HUDEP-2 (cell line): ENCODE measurements at regions not wholly inside any gene's neighbourhood (a gene's known extent, or its start where the extent isn't known, plus 50 kb on each side); places are given as distances from the start of the nearest gene placed in this dataset.
"Not testable (repeated sequence)": the region's sequence is repeated elsewhere in the genome, so short reads cannot be mapped to it uniquely, and the experiment has no call there.

Experiments used
- DNase-seq, 76 experiments: peaks; one replicate each; lab custom pipeline; 2025; ENCODE audit not compliant: unreplicated experiment in 76 of 76; lab: John Stamatoyannopoulos, UW

- not testable (repeated sequence) for DNase-seq
Measured at GRCh38 chr1:73667959-73668358, 530.0 kb downstream of the LRRIQ3 start.

DNA sequence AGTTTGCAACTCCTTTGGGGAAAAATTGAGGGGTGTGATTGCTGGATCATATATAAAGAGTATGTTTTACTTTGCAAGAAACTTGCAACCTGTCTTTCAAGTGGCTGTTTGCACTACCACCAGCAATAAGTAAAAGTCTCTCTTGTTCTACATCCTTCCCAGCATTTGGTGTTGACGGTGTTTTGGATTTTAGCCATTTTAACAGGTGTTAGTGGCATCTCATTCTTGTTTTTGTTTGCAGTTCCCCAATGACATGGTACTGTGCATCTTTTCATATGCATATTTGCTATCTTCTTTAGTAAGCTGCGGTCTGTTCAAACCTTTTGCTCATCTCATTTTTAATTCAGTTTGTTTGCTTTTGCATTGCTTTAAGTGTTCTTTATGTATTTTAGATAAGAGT, 535.5 kb downstream of the LRRIQ3 start:
- no peak for DNase-seq

GRCh38 chr1:73659136-73659535, 538.8 kb downstream of the LRRIQ3 start:
- DNase-seq: no peak

- DNase-seq: no peak
Measured at GRCh38 chr1:73654714-73655113, 543.3 kb downstream of the LRRIQ3 start.

GRCh38 chr1:73644198-73644597, 553.8 kb downstream of the LRRIQ3 start:
- DNase-seq: no peak

- no peak for DNase-seq
Measured at GRCh38 chr1:73639494-73639893, 558.5 kb downstream of the LRRIQ3 start.

DNA sequence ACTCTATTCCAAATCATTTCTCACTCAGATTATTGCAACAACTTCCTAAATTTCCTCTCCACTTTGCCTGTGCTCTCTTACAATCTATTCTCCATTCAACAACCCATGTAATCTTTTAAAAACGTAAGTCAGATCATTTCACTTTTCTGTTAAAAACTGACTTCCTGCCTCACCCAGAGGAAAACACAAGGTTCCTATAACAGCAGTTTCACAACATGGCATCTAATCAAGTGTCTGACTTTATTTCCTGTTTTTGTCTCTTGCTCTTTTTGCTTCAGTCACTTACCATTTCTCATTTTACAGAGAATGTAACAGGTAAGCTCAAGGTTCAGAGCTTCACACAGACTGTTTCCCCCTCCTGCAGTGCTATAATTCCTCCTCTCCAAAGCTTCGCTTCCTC, 560.7 kb downstream of the LRRIQ3 start:
- DNase-seq: no peak

- DNase-seq: no peak
Measured at GRCh38 chr1:73635021-73635420, 563.0 kb downstream of the LRRIQ3 start.

DNA sequence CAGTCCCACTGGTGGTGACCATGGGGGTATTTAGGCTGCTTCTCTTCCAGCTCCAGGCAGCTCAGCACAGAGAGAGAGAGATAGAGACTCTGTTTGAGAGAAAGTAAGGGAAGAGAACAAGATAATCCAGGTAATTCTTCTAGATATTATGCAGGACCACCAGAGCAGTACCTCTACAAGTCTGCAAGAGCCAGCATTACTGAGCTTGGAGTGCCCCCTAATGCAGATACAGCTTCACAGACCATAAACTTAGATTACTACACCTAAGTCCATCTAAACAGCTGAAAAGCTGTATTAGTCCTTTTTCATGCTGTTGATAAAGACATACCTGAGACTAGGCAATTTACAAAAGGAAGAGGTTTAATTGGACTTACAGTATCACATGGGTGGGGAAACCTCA, 570.3 kb downstream of the LRRIQ3 start:
- DNase-seq: no peak

DNA sequence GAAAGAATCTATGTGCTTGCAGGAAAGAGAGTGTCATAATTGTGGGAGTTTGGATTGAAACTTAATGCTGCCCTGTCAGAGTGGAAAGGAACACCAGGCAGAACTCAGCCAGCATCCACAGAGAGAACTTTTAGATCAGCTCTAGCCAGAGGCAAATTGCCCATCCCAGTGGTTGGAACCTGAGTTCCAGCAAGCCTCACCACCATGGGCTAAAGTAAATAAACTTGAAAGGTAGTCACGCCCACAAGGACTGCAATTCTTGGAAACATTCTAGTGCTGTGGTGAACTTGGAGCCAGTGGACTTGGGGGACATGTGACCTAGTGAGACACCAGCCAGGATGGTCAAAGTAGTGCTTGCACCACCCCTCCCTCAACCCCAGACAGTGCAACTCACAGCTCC, 571.6 kb downstream of the LRRIQ3 start:
- no peak for DNase-seq

- DNase-seq: no peak
Measured at GRCh38 chr1:73623946-73624345, 574.0 kb downstream of the LRRIQ3 start.

- DNase-seq: no peak
Measured at GRCh38 chr1:73617145-73617544, 580.8 kb downstream of the LRRIQ3 start.

DNA sequence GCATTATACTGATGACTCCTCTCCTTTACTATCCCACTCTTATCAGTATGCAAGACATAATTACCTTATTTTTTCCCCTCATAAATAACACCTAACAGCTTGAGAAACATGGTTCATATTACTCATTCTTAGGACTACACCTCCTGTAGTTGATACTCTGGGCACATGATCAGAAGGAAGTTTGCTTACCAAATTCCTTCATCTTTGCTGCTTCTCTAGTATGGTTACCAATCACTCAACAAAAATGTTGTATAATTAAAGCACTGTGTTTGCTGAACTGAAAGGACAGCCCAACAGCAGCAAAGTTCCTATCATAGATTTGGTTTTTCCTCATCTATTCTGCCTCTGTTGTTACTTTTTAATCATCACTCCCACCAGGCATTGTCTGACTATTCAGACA, 586.3 kb downstream of the LRRIQ3 start:
- no peak for DNase-seq

DNA sequence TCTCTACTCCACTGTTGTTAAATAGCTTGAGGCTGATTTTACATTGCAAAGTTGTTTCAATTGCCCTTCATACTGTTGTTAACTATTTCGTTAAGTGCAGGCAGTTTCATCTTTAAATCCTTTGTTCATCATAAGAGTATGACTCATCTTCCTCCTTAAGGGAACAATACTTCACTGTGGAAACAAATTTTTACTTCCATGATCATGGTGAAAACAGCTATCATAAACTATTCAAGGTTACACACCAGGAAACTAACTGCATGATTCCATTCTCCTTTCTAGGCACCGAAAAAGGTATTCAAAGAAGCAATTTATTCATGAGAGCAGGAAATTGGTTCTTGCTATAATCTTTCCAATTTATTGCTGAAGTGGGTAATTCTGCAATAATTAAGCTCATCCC, 593.2 kb downstream of the LRRIQ3 start:
- no peak for DNase-seq

DNA sequence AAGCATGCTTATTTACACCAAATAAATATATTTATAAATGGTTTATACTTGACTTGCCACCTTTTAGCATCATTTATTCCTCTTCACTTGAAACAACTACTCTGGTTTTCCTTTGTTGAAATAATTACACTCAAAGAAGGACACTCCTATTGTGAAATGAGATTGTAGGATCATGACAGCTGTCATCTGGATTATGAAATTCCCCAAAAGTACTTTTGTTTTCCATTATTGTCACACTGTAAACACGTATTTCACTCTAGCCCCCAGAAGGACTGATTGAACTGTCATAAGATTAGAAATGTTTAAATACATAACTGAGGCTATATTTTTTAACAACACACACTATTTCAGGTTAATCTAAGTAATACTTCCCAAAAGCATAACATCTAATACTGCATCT, 593.8 kb downstream of the LRRIQ3 start:
- no peak for DNase-seq

GRCh38 chr1:73593804-73594203, 604.2 kb downstream of the LRRIQ3 start:
- DNase-seq: no peak

GRCh38 chr1:73593364-73593763, 604.6 kb downstream of the LRRIQ3 start:
- DNase-seq: no peak

- no peak for DNase-seq
Measured at GRCh38 chr1:73587080-73587479, 610.9 kb downstream of the LRRIQ3 start.

GRCh38 chr1:73577206-73577605, 620.8 kb downstream of the LRRIQ3 start:
- DNase-seq: no peak

- DNase-seq: no peak
Measured at GRCh38 chr1:73576083-73576482, 621.9 kb downstream of the LRRIQ3 start.

GRCh38 chr1:73564294-73564693, 633.7 kb downstream of the LRRIQ3 start:
- DNase-seq: no peak

- DNase-seq: no peak
Measured at GRCh38 chr1:73556270-73556669, 641.7 kb downstream of the LRRIQ3 start.

- no peak for DNase-seq
Measured at GRCh38 chr1:73537400-73537799, 660.6 kb downstream of the LRRIQ3 start.
